HEK293T (cell line): ENCODE measurements at regions not wholly inside any gene's neighbourhood (a gene's known extent, or its start where the extent isn't known, plus 50 kb on each side); places are given as distances from the start of the nearest gene placed in this dataset.

Experiments used
- ARNT ChIP-seq: fragments of 450-650 bp; IDR thresholded peaks from 2 replicates; pipeline ENCODE4 v1.6.1; 2017; ENCODE audit warnings: mild to moderate bottlenecking
- BHLHE40 ChIP-seq: fragments of 450-650 bp; IDR thresholded peaks from 2 replicates; pipeline ENCODE4 v1.6.1; 2016; ENCODE audit warnings: mild to moderate bottlenecking, moderate library complexity, borderline replicate concordance
- CTBP1 ChIP-seq: fragments of 450-650 bp; IDR thresholded peaks from 2 replicates; pipeline ENCODE4 v1.6.1; 2016; ENCODE audit warnings: borderline replicate concordance
- ELF4 ChIP-seq: fragments of 450-650 bp; IDR thresholded peaks from 2 replicates; pipeline ENCODE4 v1.6.1; 2017; ENCODE audit warnings: antibody characterized with exemption
- FOXA1 ChIP-seq: fragments of 450-650 bp; IDR thresholded peaks from 2 replicates; pipeline ENCODE4 v1.6.1; 2016; ENCODE audit warnings: mild to moderate bottlenecking
- FOXK2 ChIP-seq: fragments of 450-650 bp; IDR thresholded peaks from 2 replicates; pipeline ENCODE4 v1.6.1; 2016; ENCODE audit warnings: mild to moderate bottlenecking
- FOXM1 ChIP-seq: fragments of 450-650 bp; IDR thresholded peaks from 2 replicates; pipeline ENCODE4 v1.6.1; 2017; ENCODE audit warnings: mild to moderate bottlenecking, borderline replicate concordance
- HDGF ChIP-seq: fragments of 450-650 bp; IDR thresholded peaks from 2 replicates; pipeline ENCODE4 v1.6.1; 2017; ENCODE audit warnings: antibody characterized with exemption, borderline replicate concordance
- SP1 ChIP-seq: fragments of 450-650 bp; IDR thresholded peaks from 2 replicates; pipeline ENCODE4 v1.6.1; 2017
- SUZ12 ChIP-seq: fragments of 450-650 bp; IDR thresholded peaks from 2 replicates; pipeline ENCODE4 v1.6.1; 2016; ENCODE audit warnings: mild to moderate bottlenecking
- TARDBP ChIP-seq: fragments of 450-650 bp; IDR thresholded peaks from 2 replicates; pipeline ENCODE4 v1.6.1; 2016
- ZNF384 ChIP-seq: fragments of 450-650 bp; IDR thresholded peaks from 2 replicates; pipeline ENCODE4 v1.6.1; 2016

- TF ChIP-seq SUZ12 (no peak), CTBP1 (no peak), TARDBP (no peak), ELF4 (no peak), FOXM1 (no peak), SP1 (no peak), FOXA1 (no peak), BHLHE40 (no peak), ZNF384 (no peak), FOXK2 (no peak), HDGF (no peak), ARNT (no peak)
Observed at GRCh38 chr11:116611998-116612620, 160.7 kb downstream of the BUD13 start.
